NCI-H187 treated with DMSO at 0.1 percent for 48 hours (cell line): ENCODE measurements at regions not wholly inside any gene's neighbourhood (a gene's known extent, or its start where the extent isn't known, plus 50 kb on each side); places are given as distances from the start of the nearest gene placed in this dataset.
"Not testable (repeated sequence)": the region's sequence is repeated elsewhere in the genome, so short reads cannot be mapped to it uniquely, and the experiment has no call there.

Experiments used
- DNase-seq: peaks from one replicate; lab custom pipeline; 2025; lab: John Stamatoyannopoulos, UW

DNA sequence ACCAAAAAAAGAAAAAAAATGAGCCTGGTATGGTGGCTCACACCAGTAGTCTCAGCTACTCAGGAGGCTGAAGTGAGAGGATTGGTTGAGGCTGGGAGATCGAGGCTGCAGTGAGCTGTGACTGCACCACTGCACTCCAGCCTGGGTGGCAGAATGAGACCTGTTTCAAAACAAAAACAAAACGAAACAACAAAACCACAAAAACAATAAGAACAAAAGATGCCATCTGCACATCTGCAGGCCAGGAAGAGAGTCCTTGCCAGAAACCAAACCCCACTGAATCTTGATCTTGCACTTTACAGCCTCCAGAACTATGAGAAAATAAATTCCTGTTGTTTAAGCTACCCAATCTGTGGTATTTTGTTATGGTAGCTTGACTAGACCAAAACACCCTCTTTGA lies 207.7 kb downstream of the YTHDC2 start:
- DNase-seq = no peak

DNA sequence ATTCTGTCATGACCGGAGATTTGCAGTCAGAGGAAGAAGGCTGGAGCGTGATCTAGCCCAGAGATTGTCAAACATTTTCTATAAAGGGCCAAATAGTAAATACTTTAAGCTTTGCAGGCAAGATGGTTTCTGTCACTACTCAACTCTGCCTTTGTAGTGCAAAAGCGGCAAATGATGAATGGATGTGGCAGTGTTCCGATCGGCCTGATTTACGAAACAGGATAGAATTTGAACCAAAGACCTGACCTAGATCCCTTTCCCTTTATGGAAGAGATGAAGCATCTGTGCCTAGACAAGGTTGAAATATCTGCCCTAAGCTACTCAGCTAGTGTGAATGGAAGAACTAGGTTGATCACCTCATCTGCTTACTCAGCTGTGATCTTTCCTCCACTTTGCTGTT lies 209.5 kb downstream of the YTHDC2 start:
- DNase-seq = no peak

DNA sequence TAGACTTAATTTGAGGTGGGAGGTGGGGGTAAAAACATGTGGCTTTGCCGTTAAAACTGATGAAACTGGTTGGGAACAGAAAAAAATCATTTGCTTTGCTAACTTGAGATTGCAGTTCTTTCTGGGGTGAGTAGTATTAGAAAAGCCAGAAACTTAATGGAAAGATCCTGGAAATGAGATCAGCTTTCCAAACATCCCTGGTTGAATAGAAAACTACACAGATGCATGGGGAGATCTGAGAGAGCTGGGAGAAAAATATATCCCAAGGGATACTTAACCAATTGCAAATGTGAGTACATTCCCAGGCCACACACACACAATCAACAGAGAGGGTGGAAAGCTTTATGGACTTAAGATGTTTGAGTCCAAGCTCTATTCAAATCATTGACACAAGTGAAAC lies 222.3 kb downstream of the YTHDC2 start:
- DNase-seq = no peak

DNA sequence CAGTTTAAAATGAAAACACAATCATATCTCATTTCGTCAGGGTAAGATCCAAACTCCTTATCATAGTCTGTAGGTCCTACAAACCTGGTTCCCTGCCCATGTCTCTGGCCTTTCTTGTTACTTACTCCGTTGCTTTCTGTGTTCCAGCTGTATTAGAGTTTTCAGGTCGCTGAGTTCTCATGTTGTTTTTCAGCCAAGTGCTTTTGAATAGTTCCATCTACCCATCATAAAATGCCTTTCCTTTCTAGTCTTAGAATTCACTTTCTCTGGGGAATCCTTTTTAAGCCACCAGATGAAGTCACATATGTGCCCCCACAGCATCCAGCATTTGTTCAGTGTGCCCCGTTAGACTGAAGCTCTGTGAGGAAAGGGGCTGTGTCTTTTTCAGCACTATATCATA lies 228.7 kb downstream of the YTHDC2 start:
- no peak for DNase-seq

DNA sequence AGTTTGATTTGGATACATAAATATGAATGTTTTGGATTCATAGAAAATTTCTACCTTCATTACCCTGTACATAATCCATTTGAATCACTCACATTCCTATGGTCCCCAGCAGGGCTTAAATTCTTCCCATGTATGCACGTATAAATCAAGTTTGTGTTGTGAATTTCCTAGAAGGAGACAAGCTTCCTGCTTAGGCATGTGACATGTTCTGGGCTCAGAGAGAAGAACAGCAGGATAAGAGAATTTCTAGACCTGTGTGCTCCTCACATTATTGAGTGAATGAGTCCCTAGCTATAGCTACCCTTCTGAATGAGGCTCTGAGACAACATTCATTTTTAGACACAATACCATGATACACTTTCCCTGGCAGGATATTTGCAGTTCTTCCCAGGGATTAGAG lies 229.1 kb downstream of the YTHDC2 start:
- DNase-seq = no peak

DNA sequence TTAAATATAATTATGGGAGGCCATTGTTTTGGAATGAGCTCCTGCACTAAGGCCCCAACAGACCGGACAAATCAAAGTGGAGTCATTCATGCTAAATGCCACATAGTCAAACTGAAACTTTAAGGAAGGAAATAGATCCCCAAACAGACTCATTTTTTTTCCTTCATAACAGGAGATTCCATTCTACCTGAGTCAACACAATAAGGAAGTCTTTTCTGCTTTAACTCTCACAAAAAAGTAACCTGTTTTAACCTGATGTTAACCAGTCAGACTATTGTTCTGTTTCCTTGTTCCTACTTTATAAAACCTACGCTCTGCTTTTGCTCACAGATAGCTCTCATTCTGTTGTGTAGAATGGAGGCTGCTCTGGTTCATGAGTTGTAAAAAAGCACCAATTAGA lies 234.9 kb downstream of the YTHDC2 start:
- no peak for DNase-seq

DNA sequence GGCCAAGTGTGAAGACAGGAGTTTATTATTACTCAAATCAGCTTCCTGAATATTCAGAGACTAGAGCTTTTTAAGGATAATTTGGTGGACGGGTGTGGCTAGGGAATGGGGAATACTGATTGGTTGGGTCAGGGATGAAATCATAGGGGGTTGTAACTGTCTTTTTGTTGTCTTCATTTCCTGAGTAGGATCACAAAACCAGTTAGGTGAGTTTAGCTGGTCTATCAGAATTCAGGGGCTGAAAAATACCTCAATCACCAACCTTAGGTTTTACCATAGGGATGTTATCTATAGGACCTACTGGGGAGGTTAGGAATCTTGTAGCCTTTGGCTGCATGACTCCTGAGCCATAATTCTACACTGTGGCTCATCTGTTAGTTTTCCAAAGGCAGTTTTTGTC lies 235.8 kb downstream of the YTHDC2 start:
- no peak for DNase-seq

DNA sequence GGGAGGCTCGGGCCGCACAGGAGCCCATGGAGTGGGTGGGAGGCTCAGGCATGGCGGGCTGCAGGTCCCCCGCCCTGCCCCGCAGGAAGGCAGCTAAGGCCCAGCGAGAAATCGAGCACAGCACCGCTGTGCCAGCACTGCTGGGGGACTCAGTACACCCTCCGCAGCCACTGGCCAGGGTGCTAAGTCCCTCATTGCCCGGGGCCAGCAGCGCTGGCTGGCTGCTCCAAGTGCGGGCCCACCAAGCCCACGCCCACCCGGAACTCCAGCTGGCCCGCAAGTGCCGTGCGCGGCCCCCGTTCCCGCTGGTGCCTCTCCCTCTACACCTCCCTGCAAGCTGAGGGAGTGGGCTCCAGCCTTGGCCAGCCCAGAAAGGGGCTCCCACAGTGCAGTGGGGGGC lies 239.7 kb downstream of the YTHDC2 start:
- DNase-seq = not testable (repeated sequence)

DNA sequence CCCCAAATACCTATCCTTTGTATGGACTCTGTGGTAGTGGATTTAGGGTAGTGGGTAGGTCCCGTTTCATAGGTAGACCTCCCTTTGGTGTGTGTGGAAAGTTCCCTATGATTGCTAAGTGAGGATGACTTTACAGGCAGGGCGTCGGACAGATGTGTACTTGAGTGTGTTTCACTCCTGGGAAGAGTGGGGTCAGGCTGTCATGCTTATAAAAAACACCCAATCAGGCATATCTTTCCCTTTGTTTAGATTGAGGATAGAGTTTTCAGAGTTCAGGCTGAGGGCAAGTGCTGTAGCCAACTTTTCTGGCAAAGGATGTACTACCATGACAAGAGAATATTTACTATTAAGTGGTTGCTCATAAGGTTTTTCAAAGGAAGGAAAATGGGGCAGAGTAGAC lies 242.0 kb downstream of the YTHDC2 start:
- no peak for DNase-seq

DNA sequence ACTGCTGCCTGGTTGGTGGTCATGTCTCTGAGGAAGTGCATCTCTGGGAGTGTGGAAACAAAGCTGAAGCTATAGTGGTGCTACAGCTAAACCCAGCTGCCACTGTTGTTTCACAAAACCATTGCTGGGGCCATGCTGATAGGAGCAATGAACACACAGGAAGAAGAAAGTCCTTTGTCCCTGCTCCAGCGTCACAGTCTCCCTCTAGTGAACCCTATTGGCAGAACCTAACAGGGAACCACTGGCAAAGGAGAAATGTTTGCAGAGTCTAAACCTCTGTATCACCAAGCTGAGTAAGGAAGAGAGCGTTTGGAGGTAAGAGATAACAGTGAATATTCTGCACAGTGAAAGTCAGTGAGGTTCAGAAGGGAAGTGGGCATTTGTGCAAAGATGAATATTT lies 244.0 kb downstream of the YTHDC2 start:
- no peak for DNase-seq

DNA sequence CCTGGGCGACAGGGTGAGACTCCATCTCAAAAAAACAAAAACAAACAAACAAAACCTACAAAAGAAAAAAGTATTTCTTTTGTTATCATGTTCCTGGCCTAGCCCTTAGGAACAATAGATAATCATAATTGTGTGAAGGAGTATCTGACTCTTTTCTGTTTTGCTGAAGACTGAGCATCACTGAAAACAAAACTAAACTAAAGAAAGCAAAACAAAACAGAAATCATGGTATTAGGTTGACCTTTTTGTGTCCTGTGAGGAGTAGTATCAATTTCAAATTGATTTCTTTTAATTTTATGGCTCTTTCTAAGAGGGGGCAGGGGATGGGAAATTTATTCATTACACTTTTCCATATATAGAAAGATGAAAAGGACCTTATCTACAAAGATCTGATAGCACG lies 246.0 kb downstream of the YTHDC2 start:
- DNase-seq = no peak

DNA sequence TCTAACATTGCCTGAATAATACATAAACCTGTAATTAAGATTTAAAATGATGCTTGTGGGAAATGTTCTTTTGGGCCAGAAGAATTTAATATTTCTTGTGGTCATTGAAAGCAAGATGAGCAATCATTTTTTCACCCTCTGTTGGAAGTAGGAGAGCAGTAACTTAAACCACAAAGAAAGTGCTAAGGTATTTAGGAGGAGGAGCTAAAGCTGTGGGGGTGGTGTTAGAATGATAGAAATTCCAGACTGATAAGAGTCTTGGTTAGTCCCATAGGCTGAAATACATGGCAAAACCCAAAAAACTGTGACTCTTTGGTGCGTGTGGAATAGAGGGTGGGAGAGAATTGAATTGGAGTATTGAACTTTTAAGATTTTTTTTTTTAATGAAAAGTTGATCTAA lies 247.0 kb downstream of the YTHDC2 start:
- DNase-seq = no peak

DNA sequence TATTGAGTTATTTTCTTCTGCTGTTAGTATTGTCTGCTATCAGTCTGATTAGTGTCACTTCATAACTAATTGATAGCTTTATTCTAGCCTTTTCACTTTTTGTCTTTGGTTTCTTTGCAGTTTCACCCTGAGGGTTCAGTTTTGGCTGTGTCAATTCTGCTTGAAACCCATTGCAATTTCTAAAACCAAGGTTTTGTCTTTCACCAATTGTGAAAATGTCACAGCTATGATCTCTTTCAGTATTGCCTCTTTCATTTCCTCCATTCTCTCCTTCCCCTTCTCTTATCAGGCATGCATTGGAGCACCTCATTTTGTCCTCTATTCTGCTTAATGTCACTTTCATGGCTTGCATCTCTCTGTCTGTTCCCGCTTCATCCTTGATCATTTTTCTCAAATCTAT lies 248.1 kb downstream of the YTHDC2 start:
- no peak for DNase-seq

DNA sequence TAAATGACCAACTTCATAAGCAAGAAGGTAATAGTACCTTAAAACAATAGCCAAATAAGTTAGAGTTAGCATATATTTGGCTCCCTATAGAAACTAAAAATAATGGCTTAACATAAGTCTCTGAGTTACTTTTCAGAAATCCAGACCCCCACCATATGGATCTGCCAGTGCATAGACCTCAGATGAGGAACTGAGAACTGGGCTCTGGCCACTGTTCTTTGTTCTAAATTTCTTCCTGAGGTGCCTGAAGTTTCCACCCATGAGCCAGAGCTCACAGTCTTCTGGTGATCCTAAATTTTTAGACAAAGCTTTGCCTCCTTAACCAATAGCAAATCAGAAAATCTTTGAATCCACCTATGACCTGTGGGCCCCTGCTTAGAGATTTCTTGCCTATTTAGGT lies 250.9 kb downstream of the YTHDC2 start:
- no peak for DNase-seq

DNA sequence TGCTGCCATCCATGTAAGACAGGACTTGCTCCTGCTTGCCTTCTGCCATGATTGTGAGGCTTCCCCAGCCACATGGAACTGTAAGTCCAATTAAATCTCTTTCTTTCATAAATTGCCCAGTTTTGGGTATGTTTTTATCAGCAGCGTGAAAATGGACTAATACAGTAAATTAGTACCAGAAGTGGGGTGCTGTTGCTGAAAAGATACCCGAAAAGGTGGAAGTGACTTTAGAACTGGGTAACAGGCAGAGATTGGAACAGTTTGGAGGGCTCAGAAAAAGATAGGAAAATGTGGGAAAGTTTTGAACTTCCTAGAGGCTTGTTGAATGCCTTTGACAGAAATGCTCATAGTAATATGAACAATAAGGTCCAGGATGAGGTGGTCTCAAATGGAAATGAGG lies 253.3 kb downstream of the YTHDC2 start:
- not testable (repeated sequence) for DNase-seq

DNA sequence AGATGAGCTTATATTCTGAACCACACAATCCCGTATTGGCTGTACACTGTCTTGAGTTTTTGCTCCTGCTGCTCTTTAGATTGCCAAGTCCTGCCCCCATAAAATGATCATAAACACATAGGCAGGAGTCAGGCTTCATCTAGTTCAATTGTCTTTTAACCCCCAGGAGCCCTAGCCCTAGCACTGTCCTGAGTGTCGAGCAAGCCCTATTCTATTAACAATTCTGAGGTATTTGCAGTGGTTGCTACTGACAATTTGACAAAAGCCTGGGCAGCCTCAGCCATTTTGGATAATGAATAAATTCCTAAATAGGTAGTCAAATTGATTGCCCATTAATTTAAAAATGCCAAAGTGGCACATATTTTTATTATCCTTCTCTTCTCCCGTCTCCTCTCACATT lies 257.2 kb downstream of the YTHDC2 start:
- DNase-seq = no peak

DNA sequence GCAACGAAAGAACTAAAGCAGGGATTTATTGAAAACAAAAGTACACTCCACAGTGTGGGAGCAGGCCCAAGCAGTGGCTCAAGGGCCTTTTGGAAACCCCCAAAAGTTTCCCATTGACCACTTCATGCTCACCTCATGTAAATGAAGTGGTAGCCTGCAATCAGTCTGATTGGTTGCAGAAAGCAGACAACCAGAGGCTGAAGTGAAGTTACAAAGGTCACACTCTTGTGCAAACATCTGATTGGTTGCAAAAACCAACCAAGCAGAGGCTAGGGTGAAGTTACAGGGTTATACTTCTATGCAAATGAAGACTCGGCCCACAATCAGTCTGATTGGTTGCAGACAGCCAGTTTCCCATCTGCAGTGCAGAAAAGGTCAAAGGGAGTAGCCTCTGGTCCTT lies 258.0 kb downstream of the YTHDC2 start:
- DNase-seq = no peak

DNA sequence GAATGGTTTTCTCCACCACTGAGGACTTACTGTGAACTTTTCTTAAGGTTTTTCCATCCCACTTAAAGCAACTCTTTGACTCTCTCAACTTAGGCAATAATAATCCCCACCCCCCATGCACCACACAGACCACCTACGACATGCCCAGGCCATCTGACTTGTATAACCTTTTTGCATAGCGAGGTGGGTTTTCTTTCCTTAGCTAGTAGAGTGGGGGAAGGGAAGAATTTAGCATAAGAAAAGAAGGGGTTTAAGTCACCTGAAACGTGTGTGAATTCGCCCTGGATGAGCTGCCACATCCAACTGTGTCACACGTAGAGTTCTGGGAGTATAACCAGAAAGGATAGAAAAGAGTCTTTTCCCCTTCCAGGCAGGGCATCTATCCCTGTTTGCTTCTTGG lies 262.7 kb downstream of the YTHDC2 start:
- DNase-seq = no peak

DNA sequence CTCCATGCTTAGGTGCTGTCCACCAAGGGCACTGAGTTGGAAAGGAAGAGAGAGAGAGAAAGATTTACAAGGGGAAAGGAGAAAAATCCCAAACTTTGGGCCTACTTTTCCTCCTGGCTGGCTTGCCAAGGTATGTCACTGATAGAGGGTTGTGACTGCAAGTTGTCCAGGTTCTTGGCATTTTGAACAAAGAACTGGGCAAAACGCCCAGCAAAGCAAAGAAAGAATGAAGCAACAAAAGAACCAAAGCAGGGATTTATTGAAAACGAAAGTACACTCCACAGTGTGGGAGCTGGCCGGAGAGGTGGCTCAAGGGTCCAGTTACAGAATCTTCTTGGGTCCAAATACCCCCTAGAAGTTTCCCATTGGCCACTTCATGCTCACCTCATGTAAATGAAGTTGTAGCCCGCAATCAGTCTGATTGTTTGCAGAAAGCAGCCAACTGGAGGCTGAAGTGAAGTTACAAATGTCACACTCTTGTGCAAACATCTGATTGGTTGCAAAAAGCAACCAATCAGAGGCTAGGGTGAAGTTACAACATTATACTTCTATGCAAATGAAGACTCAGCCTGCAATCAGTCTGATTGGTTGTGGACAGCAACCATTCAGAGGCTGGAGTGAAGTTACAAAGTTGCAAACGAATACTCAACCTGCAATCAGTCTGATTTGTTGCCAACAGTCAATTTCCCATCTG lies 263.5 kb downstream of the YTHDC2 start:
- DNase-seq = no peak

DNA sequence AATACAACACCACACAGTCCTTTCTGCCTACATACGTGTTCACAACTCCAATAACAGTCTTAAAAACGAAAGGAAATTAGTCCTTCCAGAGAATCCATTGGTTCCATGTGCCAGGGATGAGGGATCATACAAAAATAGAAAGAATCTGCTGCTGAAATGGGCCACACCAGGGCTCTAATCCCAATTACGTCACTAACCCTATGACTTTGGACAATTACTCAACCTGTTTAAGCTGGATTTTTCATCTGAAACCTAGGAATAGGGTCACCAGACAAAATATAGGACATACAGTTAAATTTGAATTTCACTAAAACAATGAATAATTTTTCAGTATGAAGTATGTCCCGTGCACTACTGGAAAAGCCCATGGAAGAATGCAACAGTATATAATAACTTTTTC lies 264.7 kb downstream of the YTHDC2 start:
- DNase-seq = no peak

DNA sequence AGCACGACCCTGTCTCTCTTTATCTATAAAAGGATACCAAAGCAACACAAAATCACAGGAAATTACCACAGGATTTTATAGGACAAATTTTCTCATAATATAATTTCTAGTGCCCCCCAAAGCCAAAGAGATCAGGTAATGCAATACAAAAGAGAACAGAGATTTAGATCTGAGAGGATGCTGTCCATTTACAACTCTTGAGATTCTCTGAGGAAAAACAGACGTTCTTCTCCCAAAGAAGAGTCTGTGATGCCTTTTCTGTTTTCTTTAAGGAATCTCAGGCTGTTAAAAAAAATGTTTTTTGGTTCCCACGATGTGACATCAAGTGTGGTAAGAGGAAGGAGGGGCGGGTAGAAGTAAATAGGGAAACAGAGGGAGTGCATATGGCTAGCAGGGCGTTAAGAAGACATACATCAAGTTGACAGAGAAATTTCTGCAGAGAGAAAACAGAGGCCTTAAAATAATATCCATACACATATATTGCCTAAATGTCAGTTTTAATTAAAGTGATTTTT lies 274.7 kb downstream of the YTHDC2 start:
- no peak for DNase-seq

DNA sequence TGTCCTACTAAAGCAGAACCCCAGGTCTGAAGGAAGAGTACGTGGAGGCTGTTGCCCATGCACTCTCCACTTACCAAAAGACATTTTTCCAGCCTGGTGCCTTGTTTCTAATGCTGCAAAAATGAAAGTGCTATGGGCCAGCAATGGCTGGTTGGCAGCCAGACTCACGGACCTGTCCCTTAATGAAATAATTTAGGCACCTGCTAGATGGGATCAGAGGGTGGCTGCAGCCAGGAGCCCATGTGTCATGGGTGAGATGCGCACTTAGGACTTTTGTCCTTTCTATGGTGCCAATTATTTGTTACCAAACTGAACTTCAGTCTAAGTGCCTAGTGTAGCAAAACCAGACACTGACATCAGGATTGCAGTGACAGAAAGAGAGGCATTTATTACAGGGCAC lies 276.3 kb downstream of the YTHDC2 start:
- no peak for DNase-seq

DNA sequence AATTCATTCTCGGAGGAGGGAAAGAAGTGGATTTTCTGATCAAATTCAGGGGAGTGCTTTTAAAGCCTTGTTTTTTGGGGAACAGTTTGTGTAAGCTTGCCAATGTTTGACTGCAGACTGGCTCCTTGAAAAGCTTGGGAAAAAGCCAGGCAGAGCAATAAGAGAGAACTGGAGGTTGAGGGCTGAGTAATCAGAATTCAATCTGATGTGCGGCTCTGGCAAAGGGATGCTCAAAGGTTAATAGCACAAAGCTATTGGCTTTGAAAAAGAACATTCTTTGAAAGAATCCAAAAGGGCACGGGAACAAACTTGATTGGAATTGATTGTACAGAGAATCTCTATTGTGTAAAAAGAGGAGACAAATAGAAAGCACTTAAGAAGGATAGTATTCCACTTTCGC lies 279.3 kb downstream of the YTHDC2 start:
- DNase-seq = no peak

DNA sequence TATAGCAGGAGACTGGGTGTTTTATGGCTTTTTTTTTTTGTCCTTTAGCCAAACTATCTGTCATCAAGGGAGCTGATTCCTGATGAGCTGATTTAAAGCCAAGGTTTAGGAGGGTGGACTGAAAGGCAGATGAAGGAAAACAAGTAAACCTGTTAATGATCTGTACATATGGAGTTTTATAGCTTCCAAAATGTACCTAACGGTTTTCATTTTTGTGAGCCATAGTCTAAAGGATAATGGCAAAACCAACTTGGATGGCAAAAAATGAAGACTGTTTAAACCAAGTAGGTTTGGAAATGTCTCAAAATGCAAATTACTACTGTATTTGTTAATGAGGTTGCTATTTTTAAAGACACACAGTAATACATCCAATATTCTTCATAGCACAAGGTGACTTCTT lies 281.5 kb downstream of the YTHDC2 start:
- no peak for DNase-seq

DNA sequence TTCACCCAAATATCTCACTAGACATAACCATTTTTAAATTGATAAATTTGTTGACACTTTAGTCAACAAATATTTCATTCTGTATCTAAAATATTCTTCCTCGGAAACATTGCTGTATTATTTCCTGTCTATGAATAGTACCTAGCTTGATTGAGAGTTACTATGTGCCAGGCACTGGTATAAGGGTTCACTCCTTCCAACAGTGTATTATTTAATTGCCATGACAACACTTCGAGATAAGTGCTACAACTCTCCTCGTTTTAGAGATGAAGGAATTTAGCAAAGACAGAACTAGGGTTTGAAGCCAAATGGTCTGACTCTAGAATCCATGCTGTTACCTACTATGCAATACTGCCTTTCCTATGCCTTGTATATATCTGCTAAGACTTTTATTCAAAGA lies 287.2 kb downstream of the YTHDC2 start:
- DNase-seq = no peak
